Lower leg skin (tissue), 4 donors: ENCODE measurements at regions not wholly inside any gene's neighbourhood (a gene's known extent, or its start where the extent isn't known, plus 50 kb on each side); places are given as distances from the start of the nearest gene placed in this dataset.

Experiments
- DNase-seq, 2 donors: peaks; one replicate each; pipeline ENCODE4 v3.0.0-alpha.2; 2019; ENCODE audit warnings: low spot score in 2 of 2
- H3K4me3 ChIP-seq: fragments of 200-600 bp; sonication (generic); 2 replicates; pipeline ENCODE4 v1.5.1; 2017; ENCODE audit warnings: mild to moderate bottlenecking, low read depth; ENCODE audit not compliant: poor library complexity, severe bottlenecking
- POLR2A ChIP-seq, 2 donors: fragments of 450-650 bp; IDR thresholded peaks; one replicate each; pipeline ENCODE4 v1.6.1; 2016 to 2017; ENCODE audit warnings: antibody characterized with exemption in 2 of 2, mild to moderate bottlenecking in 1 of 2, moderate library complexity in 1 of 2
- WGBS, 2 donors: methylation state at CpG; one replicate each; pipeline ENCODE4 v1.1.5; 2018; 5-methylcytosine and 5-hydroxymethylcytosine counted together
- intact Hi-C: fragments of 100-400 bp; cut with DNase I; formaldehyde crosslinking; loops from one replicate; pipeline ENCODE4 v1.15.0; 2023; ENCODE audit warnings: low total_unique reads
- TF ChIP-seq, protein P1 (sequence below), 3 donors: fragments of 450-650 bp; IDR thresholded peaks; one replicate each; pipeline ENCODE4 v1.5.1; 2016; ENCODE audit warnings: antibody characterized with exemption in 3 of 3, mild to moderate bottlenecking in 3 of 3, moderate library complexity in 2 of 3

DNA sequence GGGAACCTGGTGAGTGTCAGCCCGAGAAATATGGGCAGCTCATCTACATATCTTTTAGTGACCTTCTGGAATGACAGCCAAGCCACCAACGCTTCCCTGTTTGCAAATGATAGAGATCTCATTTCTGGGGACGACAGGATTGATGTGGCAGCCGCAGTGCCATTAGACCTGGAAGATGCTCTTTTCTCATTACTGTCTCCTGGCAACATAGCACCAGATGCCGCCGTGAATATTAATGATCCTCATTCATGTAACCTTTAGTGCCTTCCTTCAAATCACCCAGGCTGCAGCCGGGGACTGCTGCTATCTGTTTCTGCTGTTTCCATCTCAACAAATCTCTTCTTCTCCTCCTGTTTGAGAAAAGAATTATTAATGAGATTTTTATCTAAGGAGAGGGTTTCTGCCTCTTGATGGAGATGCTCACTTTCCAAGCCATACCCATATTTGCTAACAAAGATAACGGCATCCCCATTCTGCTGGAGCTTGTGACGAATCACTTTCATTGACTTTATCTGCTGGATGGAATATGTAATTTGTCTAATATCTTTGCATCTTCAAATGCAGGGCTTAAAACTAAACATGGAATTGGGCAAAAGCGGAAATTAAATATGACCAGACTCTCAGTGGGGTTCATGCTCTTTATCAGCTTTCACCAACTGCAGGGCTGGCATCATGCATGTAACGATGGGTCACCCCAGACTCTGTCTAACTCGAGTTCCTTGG lies 74.8 kb upstream of the KIF16B start:
- intact Hi-C loops: no loop called here
- 78% methylated on average over 12 of the region's 12 CpGs for WGBS, 2 donors
- H3K4me3 ChIP-seq: no peak overlapping the region
- DNase-seq: no peak
- TF ChIP-seq, protein P1, sequence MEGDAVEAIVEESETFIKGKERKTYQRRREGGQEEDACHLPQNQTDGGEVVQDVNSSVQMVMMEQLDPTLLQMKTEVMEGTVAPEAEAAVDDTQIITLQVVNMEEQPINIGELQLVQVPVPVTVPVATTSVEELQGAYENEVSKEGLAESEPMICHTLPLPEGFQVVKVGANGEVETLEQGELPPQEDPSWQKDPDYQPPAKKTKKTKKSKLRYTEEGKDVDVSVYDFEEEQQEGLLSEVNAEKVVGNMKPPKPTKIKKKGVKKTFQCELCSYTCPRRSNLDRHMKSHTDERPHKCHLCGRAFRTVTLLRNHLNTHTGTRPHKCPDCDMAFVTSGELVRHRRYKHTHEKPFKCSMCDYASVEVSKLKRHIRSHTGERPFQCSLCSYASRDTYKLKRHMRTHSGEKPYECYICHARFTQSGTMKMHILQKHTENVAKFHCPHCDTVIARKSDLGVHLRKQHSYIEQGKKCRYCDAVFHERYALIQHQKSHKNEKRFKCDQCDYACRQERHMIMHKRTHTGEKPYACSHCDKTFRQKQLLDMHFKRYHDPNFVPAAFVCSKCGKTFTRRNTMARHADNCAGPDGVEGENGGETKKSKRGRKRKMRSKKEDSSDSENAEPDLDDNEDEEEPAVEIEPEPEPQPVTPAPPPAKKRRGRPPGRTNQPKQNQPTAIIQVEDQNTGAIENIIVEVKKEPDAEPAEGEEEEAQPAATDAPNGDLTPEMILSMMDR (IDR thresholded peaks at IDR 0.05): no peak

DNA sequence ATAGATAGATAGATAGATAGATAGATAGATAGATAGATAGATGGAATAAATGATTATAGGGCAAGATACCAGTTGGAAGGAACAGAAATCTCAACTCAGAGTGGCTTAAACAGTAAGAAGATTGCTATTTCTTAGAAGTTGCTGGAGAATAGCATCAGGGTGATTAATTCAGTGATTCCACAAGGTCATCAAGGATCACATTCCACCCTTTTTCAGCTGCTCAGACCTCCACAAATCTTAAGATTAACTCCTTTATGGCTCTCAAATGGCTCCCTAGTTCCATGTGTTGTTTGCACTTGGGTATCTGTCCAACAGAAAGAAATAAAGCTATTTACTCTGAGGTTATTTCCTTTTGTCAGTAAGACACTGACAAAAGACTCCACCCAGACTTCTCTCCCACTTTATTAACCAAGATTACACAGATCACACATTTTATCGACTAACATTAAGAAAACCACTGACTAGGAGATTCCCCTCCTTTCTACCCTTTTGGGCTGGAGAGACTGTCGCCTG lies 68.3 kb upstream of the KIF16B start:
- no peak for TF ChIP-seq POLR2A (IDR thresholded peaks at IDR 0.05)
- TF ChIP-seq, protein P1 (IDR thresholded peaks at IDR 0.05): no peak
- 83% methylated on average over 2 of the region's 2 CpGs for WGBS, 2 donors
- no peak overlapping the region for H3K4me3 ChIP-seq
- no peak for DNase-seq
- intact Hi-C loops: no loop called here

DNA sequence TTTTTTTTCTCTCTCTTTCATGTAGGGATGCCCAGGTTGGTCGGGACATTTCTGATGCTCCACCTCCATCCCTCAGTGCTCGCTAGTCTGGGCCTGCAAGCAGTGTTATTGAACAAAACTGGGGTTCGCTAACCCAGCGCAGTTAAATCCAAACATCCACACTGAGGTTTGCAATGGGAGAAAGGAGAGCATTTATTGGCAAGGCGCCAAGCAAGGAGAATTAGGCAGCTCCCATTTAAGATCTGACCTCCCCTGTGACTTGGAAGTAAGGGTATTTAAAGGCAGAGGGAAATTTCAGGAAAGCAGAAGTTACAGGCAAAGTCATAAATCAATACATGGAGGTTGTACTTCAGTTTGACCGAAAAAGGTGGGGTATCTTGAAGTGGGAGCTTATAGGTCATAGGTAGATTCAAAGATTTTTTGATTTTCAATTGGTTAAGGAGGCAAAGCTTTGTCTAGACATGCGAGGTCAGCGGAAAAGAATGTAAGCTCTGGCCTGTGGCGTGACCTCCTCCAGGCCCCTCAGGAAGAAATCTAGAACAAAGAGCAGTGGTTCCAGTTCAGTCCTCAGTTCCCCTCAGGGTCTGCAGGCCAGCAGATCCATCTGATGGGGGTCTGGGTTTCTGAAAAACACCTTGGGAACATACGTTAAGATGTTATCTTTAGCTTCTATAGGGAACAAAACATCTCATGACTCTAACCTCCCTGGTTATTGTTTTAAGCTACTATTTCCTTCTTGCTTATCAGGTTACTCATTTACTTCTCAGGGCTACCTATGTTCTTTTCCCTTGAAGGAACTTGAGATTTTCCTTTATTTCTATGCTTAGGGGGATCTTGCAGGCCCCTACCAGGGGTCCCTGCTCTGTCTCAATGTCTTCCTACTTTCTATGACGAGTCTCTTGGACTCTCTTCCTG lies 66.0 kb upstream of the KIF16B start:
- TF ChIP-seq, protein P1 (IDR thresholded peaks at IDR 0.05): no peak
- TF ChIP-seq POLR2A (IDR thresholded peaks at IDR 0.05): no peak
- H3K4me3 ChIP-seq: no peak overlapping the region
- no peak for DNase-seq
- intact Hi-C loops: no loop called here
- WGBS, 2 donors: 76 to 79% methylated on average over 11 of the region's 11 CpGs

DNA sequence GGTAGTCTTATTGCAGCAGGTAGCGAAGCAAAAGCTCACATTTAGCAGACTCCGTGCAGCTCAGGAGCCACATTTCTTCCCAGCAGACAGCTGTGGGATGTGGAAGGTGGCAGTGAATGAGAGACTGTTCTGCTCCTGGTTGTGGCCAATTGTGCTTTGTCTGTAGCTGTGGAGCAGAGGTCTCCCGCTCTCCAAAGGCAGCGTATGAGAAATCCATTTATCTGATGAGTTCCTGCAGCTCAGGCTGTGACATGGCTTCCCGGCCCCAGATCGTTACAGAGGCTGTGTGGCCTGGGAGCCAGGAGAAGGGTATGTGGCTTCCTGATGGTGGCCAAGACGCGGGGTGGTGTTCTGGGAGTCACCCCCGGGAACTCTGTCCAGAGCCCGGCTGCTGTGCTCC lies 64.5 kb upstream of the KIF16B start:
- H3K4me3 ChIP-seq: no peak overlapping the region
- no peak for TF ChIP-seq POLR2A (IDR thresholded peaks at IDR 0.05)
- TF ChIP-seq, protein P1 (IDR thresholded peaks at IDR 0.05): no peak
- intact Hi-C loops: no loop called here
- DNase-seq: no peak
- WGBS, 2 donors: 87 to 88% methylated on average over 10 of the region's 10 CpGs

DNA sequence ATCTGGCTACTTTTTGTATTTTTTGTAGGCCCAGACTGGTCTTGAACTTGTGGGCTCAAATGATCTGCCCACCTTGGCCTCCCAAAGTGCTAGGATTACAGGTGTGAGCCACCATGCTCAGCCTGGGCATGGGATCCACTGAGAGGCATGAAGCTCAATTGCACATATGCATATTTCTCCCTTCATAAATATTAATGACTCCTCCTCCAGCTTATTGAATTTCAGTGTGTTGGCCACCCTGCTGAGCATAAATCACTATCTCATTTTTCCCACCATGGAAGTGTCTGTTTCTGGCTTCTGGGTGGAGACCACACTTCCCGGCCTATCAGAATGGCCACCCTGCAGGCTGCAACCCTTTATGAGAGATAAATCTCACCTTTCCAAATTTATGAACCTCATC lies 53.6 kb upstream of the KIF16B start:
- H3K4me3 ChIP-seq: no peak overlapping the region
- TF ChIP-seq, protein P1 (IDR thresholded peaks at IDR 0.05): no peak
- no peak for TF ChIP-seq POLR2A (IDR thresholded peaks at IDR 0.05)
- WGBS, 2 donors: 80 to 93% methylated on average over 1 of the region's 1 CpG
- DNase-seq: no peak
- intact Hi-C loops: no loop called here
